ENCODE measurements at regions not wholly inside any gene's neighbourhood (a gene's known extent, or its start where the extent isn't known, plus 50 kb on each side); places are given as distances from the start of the nearest gene placed in this dataset.
"Not testable (repeated sequence)": the region's sequence is repeated elsewhere in the genome, so short reads cannot be mapped to it uniquely, and the experiment has no call there.

DNA sequence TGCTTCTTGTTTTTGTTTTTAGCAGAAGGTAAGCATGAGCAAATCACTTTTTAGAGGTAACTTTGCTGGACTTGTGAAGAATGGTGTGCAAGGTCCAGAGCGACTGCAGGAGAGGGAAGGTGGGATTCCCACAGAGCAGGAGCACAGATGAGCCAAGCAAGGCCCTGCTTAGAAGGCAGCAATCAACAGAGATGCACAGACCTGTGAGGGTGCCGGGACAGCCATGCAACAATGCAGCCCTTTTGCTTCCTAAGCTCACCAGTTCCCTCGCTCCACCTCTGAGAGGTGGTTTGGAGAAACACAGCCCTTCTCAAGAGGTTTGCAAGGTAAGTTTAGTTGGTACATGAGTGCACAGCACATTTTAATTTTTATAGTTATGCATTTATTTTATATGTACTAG lies 85.1 kb upstream of the FBXO28 start:
- DNase-seq (ENCODE audit: low read depth): not testable (repeated sequence)

DNA sequence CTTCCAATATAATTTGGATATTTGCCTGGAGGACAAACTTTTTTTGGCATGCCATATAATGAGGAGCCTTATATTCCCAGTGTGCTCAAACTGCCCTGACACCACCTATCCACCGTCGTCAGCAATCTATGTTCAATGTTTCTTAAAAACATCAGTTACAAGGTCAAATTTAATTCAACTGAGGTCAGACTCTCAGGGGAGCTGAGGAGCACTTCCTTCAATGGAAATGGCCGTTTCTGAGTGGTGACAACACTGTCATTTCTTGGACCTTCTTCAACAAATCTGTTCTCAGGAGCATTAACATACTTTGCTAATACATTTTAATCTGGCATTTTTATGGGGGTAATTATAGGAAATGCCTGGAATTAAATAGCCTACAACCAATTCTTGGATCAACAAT lies 90.8 kb upstream of the FBXO28 start:
- DNase-seq (ENCODE audit: low read depth): not testable (repeated sequence)

DNA sequence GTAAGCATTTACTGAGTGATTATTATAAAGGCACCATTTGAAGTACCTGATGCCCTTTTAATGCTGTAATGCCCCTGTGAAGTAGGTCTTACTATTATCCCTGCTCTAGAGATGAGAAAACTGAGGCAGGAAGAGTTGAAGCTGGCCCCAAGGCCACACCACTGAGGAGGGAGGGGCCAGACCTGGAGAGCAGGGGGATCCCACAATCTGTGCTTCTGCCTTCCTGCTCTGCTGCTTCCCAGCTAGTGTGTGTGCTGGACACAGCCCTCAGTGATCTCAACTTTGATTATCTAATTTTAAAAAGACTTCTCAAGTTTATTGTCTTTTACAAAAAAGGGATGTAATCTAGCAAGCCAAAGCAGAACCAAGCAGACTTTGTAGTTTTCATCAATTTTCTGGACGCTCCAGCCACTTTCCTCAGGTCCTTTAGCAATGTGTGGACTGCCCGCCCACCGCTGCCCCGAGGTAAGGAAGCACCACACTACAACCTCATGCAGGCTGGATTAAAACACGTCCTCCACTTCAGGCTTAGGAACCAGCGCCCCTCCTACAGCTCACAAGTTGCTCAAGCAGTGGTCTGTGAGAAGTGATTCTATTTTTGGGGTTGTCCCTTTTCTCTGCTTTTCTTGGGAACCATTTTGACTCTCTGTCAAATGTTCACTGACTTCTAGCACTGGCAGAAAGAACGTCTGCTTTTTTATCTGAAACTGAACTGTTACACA lies 91.5 kb upstream of the FBXO28 start:
- not testable (repeated sequence) for DNase-seq (ENCODE audit: low read depth)

DNA sequence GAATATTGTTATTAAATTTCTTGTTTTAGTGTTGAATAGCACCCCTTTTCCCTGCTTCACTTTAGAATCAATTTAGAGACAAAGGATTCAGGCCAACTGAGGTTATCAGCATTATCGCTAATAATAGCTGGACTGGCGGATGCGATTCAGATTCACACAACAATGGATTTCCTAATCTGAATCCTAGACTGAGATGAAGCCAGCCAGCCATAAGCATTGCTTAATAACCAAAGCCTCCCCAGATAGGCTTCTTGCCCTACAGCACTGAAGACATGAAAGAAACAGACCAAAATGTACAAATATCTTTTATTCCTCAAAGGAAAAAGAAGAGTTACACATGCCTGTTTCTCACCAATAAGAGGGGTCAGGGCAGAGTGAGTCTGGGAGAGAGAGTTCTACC lies 94.0 kb upstream of the FBXO28 start:
- not testable (repeated sequence) for DNase-seq (ENCODE audit: low read depth)

DNA sequence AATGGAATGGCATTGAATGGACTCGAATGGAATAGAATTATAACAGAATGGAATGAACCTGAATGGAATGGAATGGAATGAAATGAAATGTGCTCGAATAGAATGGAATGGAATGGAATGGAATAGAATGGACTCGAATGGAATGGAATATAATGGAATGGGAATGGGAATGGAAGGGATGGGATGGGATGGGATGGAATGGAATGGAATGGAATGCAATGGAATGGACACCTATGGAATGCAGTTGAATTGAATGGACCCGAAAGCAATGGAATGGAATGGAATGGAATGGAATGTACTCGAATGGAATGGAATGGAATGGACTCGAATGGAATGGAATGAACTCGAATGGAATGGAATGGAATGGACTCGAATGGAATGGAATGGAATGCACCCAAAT lies 98.1 kb upstream of the FBXO28 start:
- DNase-seq (ENCODE audit: low read depth): not testable (repeated sequence)

DNA sequence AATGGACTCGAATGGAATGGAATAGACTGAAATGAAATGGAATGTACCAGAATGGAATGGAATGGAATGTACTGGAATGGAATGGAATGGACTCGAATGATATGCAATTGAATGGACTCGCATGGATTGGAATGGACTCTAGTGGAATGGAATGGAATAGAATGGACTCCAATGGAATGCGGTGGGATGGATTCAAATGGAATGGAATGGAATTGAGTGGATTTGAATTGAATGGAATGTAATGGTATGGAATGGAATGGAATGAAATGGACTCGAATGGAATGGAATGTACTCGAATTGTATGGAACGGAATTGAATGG lies 99.6 kb upstream of the FBXO28 start:
- no peak for DNase-seq (ENCODE audit: low read depth)

DNA sequence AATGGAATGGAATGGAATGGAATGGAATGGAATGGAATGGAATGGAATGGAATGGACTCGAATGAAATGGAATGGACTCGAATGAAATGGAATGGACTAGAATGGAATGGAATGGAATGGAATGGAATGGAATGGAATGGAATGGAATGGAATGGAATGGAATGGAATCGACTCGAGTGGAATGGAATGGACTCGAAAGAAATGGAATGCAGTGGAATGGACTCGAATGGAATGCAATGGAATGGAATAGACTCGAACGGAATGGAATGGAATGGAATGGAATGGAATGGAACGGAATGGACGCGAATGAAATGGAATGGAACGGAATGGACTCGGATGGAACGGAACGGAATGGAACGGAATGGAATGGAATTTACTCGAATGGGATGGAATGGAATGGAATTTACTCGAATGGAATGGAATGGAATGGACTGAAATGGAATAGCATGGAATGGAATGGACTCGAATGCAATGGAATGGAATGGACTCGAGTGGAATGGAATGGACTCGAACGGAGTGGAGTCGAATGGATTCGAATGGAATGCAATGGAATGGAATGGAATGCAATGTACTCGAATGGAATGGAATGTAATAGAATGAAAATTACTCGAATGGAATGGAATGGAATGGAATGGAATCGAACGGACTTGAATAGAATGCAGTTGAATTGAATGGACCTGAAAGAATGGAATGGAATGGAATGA lies 100.1 kb upstream of the FBXO28 start:
- not testable (repeated sequence) for DNase-seq (ENCODE audit: low read depth)

DNA sequence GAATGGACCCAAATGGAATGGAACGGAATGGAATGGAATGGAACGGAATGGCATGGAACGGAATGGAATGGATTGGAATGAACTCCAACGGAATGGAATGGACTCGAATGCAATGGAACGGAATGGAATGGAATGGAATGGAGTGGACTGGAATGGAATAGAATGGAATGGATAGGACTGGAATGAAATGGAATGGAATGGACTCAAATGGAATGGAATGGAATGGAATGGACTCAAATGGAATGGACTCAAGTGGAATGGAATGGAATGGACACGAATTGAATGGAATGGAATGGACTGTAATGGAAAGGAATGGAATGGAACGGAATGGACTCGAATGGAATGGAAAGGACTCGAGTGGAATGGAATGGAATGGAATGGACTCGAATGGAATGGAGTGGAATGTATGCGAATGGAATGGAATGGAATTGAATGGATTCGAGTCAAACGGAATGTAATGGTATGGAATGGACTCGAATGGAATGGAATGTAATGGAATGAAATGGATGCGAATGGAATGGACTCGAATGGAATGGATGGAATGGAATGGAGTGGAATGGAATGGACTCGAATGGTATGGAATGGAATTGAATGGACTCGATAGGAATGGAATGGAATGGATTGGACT lies 101.0 kb upstream of the FBXO28 start:
- not testable (repeated sequence) for DNase-seq (ENCODE audit: low read depth)

DNA sequence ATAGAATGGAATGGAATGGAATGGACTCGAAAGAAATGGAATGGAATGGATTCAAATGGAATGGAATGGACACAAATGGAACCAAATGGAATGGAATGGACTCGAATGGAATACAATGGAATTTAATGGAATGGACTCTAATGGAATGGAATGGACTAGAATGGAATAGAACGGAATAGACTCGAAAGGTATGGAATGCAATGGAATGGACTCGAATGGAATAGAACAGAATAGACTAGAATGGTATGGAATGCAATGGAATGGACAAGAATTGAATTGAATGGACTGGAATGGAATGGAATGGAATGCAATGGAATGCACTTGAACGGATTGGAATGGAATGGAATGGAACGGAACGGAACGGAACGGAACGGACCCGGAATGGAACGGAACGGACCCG lies 101.7 kb upstream of the FBXO28 start:
- not testable (repeated sequence) for DNase-seq (ENCODE audit: low read depth)

DNA sequence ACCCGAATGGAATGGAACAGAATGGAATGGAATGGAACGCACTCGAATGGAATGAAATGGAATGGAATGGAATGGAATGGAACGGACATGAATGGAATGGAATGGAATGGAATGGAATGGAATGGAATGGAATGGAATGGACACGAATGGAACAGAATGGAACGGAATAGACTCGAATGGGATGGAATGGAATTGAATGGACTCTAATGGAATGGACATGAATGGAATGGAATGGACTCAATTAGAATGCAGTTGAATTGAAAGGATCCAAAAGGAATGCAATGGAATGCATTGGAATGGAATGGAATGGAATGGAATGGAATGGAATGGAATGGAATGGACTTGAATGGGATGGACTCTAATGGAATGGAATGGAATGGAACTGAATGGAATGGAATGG lies 102.2 kb upstream of the FBXO28 start:
- DNase-seq (ENCODE audit: low read depth): not testable (repeated sequence)

DNA sequence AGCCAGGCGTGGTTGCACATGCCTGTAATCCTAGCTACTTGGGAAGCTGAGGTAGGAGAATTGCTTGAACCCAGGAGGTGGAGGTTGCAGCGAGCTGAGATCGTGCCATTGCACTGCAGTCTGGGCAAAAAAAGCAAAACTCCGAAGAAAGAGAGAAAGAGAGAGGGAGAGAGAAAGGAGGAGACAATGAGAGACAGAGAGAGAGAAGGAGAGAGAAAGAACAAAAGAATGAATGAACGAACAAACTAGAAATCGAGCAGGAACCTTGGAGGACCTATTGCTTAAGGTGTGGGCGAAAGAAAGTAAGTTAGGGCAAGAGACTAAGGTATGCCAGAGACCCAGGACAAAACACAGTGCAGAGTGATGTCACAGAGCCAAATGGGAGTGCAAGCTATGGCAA lies 102.8 kb upstream of the FBXO28 start:
- not testable (repeated sequence) for DNase-seq (ENCODE audit: low read depth)

DNA sequence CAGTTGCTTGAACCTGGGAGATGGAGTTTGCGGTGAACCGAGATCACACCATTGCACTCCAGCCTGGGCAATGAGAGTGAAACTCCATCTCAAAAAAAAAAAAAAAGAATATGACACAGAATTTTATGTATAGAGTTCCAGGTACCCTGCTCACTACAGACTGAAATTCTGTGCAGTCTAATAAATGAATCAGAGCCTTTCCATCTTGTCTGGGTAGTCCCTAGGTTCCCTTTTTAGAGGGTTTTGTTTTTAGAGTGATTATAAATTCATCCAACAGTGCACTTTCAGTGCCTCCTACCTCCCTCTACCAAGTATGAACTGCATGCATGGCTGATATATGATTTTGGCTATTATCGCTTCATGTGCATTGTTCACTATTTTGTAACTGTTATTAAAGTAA lies 107.9 kb upstream of the FBXO28 start:
- not testable (repeated sequence) for DNase-seq (ENCODE audit: low read depth)

DNA sequence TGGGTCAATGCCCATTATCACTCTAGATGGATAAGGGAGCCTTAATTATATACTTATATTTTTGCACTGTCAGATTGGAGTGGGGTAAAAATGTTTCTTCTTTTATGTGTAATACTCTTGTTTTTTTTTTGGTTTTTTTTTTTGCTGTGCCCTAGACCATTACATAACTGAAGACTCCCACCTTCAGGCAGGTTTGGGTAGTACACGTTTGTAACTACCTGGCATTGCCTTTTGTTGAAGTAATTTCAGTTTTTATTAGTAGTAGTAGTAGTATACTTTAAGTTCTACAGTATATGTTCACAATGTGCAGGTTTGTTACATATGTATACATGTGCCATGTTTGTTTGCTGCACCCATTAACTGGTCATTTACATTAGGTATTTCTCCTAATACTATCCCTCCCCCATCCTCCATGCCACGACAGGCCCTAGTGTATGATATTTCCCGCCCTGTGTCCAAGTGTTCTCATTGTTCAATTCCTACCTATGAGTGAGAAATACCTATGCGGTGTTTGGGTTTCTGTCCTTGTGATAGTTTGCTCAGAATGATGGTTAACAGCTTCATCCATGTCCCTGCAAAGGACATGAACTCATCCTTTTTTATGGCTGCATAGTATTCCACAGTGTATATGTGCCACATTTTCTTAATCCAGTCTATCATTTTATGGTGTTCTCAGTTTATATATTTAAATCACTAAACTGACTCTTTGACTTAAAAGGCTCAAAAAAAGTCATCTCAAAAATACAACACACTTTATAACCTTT lies 109.2 kb upstream of the FBXO28 start:
- peak; percentile 9 for DNase-seq (ENCODE audit: low read depth)

DNA sequence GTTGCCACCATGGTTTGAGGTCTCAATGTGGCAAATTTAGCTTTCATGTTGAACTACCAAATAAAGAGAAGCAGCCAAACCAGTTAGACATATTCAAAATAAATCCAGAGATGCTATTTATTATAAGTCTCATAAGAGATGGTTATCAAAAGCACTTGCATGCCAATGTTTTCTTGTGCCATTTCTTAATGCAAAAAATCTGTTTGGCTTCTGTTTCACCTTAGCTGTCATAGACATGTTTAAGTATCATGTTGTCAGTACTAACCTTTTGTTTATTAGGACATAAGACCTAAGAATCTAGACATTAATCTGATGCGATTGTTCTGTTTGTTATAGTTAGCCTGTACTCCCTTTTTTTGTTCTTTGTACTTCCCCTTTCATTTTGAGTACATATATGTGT lies 110.0 kb upstream of the FBXO28 start:
- not testable (repeated sequence) for DNase-seq (ENCODE audit: low read depth)

DNA sequence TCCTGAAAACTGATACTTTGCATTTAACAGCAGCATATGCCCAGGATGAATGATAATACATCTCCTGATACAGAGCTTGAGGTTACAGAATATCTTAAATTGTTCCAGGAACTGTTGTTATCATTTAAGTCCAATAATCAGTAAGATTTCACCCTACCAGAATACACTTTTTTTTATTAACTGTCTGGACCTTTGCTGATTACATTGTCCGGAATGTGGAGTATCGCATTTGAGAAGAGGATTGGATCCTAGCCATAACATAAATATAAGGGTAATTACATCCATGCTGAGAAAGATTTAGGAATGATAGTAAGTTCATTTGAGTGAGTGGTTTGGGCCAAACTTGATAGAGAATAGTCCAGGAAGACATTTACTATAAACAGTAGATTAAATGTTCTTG lies 112.2 kb upstream of the FBXO28 start:
- DNase-seq (ENCODE audit: low read depth): not testable (repeated sequence)

DNA sequence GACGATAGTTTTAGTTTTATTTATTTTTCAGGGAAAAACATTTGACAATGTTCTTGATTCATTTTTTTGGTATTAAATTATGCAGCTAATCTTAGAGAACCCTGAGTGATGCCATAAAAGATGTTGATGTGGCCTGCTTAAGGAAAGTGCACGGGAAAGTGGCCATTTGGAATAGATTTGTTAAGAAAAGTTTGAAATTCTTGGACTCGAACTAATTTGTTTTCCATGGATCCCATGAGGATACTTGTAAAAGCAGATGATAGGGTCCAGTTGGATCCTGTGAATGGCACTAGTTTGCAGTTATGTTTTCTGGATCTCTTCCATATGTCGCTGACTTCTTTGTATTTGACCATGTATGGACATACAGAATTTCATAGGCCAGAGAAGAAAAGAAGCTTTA lies 114.2 kb upstream of the FBXO28 start:
- not testable (repeated sequence) for DNase-seq (ENCODE audit: low read depth)

DNA sequence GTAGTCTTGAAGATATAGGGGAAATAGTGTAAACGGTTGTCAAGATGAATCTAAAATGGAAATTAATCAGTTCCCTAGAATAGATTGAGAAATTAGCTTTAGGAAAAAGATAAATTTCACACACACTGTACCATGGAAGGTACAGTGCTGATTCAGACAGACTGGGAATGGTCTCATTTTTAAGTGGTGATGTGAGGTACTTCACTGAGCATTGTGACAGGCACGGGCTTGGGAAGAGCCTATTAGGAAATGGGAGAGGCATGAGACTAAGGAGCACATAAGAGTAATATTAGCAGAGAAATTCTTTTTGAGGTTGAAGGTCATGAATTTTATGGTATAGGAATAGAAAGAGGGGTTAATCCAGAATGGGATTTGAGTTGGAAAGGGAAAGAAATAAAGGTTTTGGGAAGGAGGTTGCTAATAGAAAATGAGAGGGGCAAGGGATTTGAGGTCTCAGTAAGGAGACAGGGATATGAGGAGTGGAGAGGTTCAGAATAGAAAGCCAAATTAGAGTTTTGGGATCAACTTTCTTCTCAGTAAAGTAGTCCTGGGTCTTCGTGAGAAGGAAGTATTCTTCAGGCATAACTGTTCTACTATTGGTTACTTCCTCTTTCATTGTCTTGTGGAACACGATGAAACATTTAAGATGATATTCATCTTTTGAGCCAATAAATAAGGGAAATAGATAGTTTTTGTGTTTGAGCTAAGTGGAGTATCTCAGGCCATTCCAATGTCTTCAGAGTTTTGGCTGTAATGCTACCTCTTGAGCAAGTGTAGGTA lies 115.0 kb upstream of the FBXO28 start:
- not testable (repeated sequence) for DNase-seq (ENCODE audit: low read depth)

DNA sequence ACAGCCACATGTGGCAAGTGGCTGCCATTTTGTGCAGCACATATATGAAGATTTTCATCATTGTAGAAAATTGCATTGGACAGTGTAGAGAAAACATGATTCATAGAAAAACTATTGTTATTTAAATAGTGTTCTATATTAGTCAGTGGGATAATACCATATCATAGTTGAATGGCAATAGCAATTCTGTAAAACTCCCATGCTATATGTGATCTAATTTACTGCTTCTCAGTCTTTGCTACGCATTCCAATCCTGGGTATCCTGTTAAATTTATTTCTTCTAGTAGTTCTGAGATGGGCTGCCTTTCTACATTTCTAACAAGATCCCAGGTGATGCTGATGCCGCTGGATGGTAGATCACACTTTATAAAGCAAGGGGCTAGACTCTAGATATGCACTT lies 117.5 kb upstream of the FBXO28 start:
- DNase-seq (ENCODE audit: low read depth): not testable (repeated sequence)

DNA sequence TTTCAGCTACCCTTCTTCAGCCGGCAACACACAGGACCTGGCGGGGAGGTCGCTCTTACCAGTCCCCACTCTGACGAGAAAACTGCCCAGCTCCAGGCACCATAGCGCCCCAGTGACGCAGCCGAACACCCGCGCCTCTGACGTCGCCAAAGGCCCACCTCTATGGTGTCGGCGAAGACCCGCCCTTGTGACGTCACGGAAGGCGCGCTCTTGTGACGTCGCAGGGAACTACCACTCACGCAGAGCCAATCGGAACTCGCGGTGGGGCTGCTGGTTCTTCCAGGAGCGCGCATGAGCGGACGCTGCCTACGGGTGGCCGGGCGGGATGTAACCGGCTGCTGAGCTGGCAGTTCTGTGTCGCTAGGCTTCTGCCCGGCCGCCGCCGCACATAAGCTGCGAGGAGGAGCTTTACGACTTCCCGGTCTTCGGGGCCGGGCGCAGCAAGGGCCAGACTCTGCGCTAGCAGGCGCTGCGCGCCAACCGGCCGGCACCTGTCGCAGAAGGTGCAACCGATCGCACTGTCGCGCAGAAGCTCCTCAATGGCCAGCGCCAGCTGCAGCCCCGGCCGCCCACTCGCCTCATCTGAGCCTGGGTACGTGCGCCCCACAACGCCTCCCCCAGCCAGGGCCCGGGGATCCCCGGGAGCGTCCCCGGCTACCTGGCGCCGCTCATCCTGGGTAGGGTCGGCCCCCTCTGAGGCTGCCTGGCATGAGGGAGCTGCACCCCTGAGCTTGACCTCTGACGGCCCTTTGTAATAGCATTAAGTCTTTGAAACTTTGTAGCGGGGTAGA lies 121.3 kb upstream of the FBXO28 start:
- DNase-seq (ENCODE audit: low read depth): peak; percentile 100

DNA sequence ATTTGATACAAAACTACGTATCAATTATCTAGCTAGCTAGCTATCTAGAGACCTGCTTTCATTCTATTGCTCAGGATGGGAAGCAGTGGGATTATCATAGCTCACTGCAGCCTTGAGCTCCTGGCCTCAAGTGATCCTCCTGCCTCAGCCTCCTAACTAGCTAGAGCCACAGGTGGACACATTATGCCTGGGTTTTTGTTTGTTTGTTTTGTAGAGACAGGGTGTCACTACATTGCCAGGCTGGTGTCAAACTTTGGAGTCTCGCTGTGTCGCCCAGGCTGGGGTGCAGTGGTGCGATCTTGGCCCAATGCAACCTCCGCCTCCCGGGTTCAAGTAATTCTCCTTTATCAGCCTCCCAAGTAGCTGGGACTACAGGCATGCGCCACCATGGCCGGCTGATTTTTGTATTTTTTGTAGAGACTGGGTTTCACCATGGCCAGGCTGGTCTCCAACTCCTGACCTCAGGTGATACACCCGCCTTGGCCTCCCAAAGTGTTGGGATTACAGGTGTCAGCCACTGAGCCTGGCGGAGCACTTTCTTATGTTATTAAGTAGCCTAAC lies 122.5 kb upstream of the FBXO28 start:
- not testable (repeated sequence) for DNase-seq (ENCODE audit: low read depth)

DNA sequence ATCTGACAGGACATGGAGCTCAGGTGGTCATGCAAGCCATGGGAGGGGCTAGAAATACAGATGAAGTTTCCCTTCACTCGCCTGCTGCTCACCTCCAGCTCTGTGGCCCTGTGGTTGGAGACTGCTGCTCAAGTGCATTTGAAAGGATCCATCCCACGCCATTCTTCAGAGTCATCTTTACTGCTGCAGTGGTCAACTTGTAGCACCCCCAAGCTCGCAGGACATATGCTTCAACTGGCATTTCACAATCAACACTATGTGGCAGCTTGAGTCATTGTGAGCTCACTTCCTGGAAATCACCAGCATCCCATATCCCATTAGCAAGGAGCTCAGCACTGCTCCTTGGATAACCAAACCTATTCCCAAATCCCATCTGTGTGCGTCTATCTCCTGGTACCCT lies 116.2 kb upstream of the TP53BP2 start:
- DNase-seq (ENCODE audit: low read depth): not testable (repeated sequence)

Measured in activated T-cell treated with anti-CD3 and anti-CD28 coated beads for 48 hours (primary cell).